NCI-H774 (cell line): ENCODE measurements at regions not wholly inside any gene's neighbourhood (a gene's known extent, or its start where the extent isn't known, plus 50 kb on each side); places are given as distances from the start of the nearest gene placed in this dataset.

Source experiments
- DNase-seq: peaks from one replicate; lab custom pipeline; 2025; lab: John Stamatoyannopoulos, UW

- no peak for DNase-seq
Measured at GRCh38 chr16:63365649-63366304, 1329.5 kb upstream of the CDH8 start.

DNA sequence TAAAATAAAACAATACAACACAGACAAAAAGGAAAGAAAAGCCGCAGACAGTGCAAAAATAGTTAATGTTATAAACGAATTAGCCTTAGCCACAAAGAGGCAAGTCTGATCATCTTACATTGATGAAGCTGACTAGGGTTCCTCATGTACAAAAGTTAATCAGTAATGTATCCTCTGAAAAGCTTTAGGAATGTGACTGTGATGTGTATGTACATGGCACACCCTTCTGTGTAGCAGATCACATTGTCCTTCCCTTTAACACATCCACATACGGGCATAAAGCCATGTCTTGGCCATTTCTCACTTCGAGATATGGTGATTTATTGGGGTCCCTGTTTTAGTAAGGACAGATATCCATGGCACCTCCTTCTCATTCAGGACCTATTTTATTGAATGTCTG is 1327.5 kb upstream of the CDH8 start:
- DNase-seq: no peak

- peak; percentile 22 for DNase-seq
Measured at GRCh38 chr16:63361032-63361624, 1324.9 kb upstream of the CDH8 start.

DNA sequence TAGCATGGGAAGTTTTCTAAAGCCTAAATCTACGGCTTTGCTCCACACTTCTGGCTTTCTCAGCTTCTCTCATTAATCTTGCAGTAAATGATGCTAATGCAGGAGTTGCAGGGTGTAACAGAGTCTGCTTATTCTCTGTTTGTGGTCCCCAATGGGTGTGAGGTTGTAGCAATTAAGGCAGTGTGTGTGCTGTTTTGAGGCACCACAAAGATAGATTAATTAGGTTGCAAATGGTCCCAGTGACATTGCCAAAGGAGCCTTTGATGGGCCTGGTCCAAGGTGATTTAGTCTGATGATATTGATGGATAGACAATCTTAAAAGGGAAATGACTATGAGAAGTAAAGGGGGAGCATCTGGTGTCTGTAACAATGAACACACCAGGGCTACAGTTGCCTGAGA is 1313.7 kb upstream of the CDH8 start:
- DNase-seq: no peak

DNA sequence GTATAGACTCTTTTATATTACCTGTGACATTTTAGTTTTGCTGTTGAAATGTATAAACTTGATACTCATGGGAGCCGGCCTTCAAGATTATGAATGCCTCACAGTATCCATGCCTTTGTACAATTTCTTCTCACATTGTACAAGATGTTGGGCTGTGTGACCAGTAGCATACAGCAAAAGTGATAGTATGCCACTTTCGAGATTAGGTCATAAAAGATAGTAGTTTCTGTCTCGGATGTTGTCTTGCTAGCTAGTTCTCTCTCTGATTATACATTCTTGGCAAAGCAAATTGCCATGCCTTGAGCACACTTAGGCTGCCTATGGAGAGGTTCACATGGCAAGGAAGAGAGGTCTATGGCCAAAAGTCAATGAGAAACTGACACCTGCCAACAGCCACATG is 1309.8 kb upstream of the CDH8 start:
- DNase-seq: no peak

- no peak for DNase-seq
Measured at GRCh38 chr16:63337264-63337663, 1301.0 kb upstream of the CDH8 start.

GRCh38 chr16:63331111-63331510 is 1294.9 kb upstream of the CDH8 start:
- no peak for DNase-seq

DNA sequence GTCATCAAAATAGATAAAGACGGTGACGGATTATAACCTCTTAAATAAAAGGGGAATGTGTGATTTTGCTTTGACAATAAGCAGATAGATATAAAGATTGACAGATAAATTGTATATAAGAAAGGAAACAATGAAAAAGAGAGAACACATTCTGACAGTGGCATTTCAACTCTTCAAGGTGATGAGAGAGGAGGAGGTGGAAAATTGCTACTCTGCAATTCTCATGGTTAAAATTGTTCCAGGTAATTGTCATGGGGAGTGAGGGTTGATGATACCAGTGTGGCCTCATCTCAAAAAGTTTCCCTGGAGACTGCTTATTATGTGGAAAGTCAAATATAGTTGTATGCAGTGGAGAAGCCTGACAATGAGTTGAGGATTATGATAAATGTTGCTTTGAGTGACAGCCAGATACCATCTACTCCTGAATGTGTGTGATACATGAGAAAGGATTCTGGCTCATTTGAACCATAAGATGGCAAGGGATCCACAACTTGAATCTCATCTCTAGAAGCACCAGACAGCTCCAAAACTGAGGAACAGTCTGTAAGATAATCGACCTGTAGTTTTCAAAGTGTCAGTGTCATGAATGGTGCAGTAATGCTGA is 1290.6 kb upstream of the CDH8 start:
- no peak for DNase-seq

- DNase-seq: no peak
Measured at GRCh38 chr16:63323722-63324705, 1287.8 kb upstream of the CDH8 start.

GRCh38 chr16:63323055-63323454 is 1286.8 kb upstream of the CDH8 start:
- DNase-seq: no peak

- no peak for DNase-seq
Measured at GRCh38 chr16:63315229-63315628, 1279.0 kb upstream of the CDH8 start.

- DNase-seq: no peak
Measured at GRCh38 chr16:63312346-63312745, 1276.1 kb upstream of the CDH8 start.

DNA sequence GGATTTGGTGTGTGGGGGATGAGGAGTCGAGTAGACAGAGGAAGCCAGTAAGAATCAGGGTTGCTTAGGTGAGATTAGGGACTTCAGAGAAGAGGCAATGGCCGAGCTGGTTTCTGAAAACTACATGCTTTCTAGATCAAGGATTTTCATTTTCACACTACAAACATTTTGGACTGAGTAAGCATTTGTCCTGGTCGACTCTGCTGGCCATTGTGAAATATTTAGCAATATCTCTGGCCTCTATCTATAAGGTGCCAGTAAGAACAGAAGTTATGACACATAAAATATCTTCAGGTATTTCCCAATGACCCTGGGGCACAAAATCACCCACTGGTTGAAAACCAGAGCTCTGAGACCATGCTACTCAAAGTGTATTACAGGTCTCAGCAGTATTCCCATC is 1275.1 kb upstream of the CDH8 start:
- no peak for DNase-seq

- DNase-seq: no peak
Measured at GRCh38 chr16:63302811-63303210, 1266.6 kb upstream of the CDH8 start.

GRCh38 chr16:63301349-63301748 is 1265.1 kb upstream of the CDH8 start:
- DNase-seq: no peak

GRCh38 chr16:63298993-63299392 is 1262.8 kb upstream of the CDH8 start:
- no peak for DNase-seq

DNA sequence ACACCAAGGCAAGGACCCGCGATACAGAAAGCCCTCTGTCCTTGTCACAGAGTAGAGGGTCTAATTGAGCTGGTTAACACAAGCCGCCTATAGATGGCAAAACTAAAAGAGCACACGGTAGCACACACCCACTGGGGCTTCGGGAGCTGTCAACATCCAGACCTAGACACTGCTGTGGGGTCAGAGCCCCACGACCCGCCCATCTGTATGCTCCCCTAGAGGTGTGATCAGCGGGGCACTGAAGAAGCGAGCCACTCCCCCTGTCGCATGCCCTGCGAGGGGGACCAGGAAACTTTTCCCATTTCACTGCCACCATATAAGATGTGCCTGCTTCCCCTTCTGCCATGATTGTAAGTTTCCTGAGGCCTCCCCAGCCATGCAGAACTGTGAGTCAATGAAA is 1255.8 kb upstream of the CDH8 start:
- DNase-seq: no peak

DNA sequence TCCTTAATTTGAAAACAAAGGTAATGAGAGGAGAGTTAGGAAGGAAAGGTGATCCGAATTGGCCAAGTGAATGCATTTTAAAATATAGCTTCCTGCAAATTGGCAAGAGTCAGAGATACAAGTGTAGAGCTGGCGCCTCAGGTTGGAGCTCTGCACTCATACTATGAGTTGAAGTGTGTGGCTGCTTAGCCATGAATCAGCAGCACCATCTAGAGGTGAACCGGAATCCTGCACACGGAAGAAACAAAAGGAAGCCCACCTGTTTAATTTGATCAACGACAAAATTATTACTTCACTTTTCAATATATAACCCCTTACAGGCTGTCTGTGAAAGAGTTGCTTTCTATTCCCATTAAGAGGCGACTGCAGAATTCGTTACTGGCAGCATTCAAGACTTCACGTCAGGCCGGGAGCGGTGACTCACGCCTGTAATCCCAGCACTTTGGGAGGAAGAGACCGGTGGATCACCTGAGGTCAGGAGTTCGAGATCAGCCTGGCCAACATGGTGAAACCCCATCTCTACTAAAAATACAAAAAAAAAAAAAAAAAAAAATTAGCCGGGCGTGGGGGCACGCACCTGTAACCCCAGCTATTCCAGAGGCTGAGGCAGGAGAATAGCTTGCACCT is 1253.7 kb upstream of the CDH8 start:
- peak; percentile 0 for DNase-seq

- DNase-seq: no peak
Measured at GRCh38 chr16:63287401-63287800, 1251.2 kb upstream of the CDH8 start.

DNA sequence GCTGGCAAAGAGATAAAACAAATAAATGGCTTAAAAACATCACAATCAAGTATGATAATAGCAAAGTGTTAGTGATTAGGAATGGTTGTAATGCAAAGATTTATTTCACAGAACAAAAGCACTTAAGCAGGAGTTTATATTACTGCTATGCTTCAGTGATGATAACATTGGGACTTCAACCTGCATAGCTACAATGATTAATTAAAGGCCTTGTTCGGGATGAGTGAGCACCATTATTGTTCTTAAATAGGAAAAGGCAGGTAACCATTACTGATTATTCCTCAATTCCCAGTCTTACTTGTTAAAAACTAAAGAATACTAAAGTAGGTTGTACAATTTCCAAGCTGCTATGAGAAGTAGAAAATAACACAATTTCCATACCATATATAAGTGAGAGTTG is 1247.5 kb upstream of the CDH8 start:
- no peak for DNase-seq

DNA sequence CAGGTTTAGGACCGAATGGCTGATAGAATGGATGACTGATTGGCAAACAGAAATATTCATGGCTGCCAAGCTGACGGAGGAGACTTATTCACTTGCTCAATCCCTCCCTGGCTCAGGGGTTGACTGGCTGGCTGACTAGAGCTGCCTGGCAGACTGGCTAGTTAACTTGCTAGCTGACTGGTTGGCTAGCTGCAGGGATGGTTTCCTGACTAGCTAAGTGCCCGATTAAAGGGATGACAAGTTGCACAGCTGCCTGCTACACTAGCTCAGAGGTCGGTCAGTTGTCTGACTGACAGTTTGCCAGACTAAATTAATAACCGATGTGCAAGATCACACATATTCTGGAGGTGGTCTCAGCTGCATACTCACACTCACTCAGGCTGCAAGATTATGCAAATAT is 1208.4 kb upstream of the CDH8 start:
- no peak for DNase-seq

DNA sequence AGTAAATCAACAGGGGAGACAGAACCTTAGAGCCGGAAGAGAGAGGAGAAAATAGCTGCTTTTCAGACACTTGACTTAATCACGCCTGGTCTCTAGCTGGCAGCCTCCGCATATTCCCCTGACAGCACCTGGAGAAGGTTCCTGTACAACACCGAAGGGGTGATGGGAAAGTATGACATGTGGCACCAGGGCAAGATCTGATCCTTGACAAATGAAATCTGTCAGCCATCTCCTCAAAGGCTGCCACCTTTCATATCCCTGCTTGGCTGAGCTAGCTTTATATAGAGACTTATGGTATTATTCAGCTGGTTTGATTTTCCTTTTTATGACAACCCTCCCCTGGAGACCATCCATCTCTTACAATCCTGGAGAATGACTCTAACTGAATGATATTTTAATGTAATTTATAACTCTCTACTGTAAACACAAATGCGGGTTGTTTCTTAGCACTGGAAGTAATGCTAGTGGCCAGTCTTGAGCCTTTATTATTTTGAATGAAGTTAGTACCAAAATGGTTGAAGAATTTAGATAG is 1205.3 kb upstream of the CDH8 start:
- no peak for DNase-seq
